ENCODE measurements at regions not wholly inside any gene's neighbourhood (a gene's known extent, or its start where the extent isn't known, plus 50 kb on each side); places are given as distances from the start of the nearest gene placed in this dataset.

GRCh38 chr10:64465653-64466052 is 944.5 kb downstream of the REEP3 start:
- DNase-seq (ENCODE audit: low spot score) = no peak
- Mint-ChIP-seq H3K4me3 (no peak overlapping the region), H3K9me3 (peaks cover 58% of the 10 kb centered on the region), H3K4me1 (peaks cover 2% of the 10 kb centered on the region; the same call in 2 of the 3 replicates), H3K27me3 (ENCODE audit: insufficient read depth, low read depth, poor library complexity) (peaks cover 6% of the 10 kb centered on the region), H3K27ac (no peak overlapping the region), H3K36me3 (ENCODE audit: low read depth) (peaks cover 40% of the 10 kb centered on the region)
- H3F3A ChIP-seq (replicated peaks; ENCODE audit: low read depth) = no peaks in the 10 kb centered on the region
- no peak overlapping the region for H3K4me2 ChIP-seq
- H3K9me2 ChIP-seq (ENCODE audit: insufficient read depth) = peaks cover 14% of the 10 kb centered on the region; the same call in 1 of the 2 replicates
- peaks cover 6% of the 10 kb centered on the region; the same call in 1 of the 2 replicates for H3K36me3 ChIP-seq (ENCODE audit: insufficient read depth)
- H3K27me3 ChIP-seq (ENCODE audit: insufficient read depth) = no peaks in the 10 kb centered on the region
- no peaks in the 10 kb centered on the region for H3K4me1 ChIP-seq (ENCODE audit: insufficient read depth)
- no peak overlapping the region for H3K27ac ChIP-seq (ENCODE audit: low read depth)
- H3K79me2 ChIP-seq (replicated peaks; ENCODE audit: insufficient read depth) = no peaks in the 10 kb centered on the region
- H2AFZ ChIP-seq = no peak overlapping the region
- no peak overlapping the region for H3K4me3 ChIP-seq
- ATAC-seq = no peak
- no peak for TF ChIP-seq ZNF114 (CRISPR knock-in tag; IDR thresholded peaks at IDR 0.05)
- no peak for TF ChIP-seq CTCF (conservative IDR thresholded peaks at IDR 0.05; ENCODE audit: low read depth in 2 of 2)
- no peak for TF ChIP-seq REST (IDR thresholded peaks at IDR 0.05; ENCODE audit: unreplicated experiment)
- no peak for TF ChIP-seq CREB1 (CRISPR knock-in tag; IDR thresholded peaks at IDR 0.05; ENCODE audit: low read depth)
- TF ChIP-seq, protein P1, sequence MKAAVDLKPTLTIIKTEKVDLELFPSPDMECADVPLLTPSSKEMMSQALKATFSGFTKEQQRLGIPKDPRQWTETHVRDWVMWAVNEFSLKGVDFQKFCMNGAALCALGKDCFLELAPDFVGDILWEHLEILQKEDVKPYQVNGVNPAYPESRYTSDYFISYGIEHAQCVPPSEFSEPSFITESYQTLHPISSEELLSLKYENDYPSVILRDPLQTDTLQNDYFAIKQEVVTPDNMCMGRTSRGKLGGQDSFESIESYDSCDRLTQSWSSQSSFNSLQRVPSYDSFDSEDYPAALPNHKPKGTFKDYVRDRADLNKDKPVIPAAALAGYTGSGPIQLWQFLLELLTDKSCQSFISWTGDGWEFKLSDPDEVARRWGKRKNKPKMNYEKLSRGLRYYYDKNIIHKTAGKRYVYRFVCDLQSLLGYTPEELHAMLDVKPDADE (IDR thresholded peaks at IDR 0.05) = no peak
- no peak for TF ChIP-seq POLR2AphosphoS5 (IDR thresholded peaks at IDR 0.05; ENCODE audit: low read depth)
- no peak for TF ChIP-seq EZH2phosphoT487 (IDR thresholded peaks at IDR 0.05; ENCODE audit: unreplicated experiment)
- no peak for TF ChIP-seq STAT1 (IDR thresholded peaks at IDR 0.05; ENCODE audit: unreplicated experiment)
- TF ChIP-seq NANOG (IDR thresholded peaks at IDR 0.05; ENCODE audit: borderline replicate concordance) = no peak
- no peak for TF ChIP-seq JUNB (IDR thresholded peaks at IDR 0.05; ENCODE audit: unreplicated experiment)
- no peak for TF ChIP-seq EZH2 (IDR thresholded peaks at IDR 0.05; ENCODE audit: low read depth, unreplicated experiment)
- TF ChIP-seq, protein P2, sequence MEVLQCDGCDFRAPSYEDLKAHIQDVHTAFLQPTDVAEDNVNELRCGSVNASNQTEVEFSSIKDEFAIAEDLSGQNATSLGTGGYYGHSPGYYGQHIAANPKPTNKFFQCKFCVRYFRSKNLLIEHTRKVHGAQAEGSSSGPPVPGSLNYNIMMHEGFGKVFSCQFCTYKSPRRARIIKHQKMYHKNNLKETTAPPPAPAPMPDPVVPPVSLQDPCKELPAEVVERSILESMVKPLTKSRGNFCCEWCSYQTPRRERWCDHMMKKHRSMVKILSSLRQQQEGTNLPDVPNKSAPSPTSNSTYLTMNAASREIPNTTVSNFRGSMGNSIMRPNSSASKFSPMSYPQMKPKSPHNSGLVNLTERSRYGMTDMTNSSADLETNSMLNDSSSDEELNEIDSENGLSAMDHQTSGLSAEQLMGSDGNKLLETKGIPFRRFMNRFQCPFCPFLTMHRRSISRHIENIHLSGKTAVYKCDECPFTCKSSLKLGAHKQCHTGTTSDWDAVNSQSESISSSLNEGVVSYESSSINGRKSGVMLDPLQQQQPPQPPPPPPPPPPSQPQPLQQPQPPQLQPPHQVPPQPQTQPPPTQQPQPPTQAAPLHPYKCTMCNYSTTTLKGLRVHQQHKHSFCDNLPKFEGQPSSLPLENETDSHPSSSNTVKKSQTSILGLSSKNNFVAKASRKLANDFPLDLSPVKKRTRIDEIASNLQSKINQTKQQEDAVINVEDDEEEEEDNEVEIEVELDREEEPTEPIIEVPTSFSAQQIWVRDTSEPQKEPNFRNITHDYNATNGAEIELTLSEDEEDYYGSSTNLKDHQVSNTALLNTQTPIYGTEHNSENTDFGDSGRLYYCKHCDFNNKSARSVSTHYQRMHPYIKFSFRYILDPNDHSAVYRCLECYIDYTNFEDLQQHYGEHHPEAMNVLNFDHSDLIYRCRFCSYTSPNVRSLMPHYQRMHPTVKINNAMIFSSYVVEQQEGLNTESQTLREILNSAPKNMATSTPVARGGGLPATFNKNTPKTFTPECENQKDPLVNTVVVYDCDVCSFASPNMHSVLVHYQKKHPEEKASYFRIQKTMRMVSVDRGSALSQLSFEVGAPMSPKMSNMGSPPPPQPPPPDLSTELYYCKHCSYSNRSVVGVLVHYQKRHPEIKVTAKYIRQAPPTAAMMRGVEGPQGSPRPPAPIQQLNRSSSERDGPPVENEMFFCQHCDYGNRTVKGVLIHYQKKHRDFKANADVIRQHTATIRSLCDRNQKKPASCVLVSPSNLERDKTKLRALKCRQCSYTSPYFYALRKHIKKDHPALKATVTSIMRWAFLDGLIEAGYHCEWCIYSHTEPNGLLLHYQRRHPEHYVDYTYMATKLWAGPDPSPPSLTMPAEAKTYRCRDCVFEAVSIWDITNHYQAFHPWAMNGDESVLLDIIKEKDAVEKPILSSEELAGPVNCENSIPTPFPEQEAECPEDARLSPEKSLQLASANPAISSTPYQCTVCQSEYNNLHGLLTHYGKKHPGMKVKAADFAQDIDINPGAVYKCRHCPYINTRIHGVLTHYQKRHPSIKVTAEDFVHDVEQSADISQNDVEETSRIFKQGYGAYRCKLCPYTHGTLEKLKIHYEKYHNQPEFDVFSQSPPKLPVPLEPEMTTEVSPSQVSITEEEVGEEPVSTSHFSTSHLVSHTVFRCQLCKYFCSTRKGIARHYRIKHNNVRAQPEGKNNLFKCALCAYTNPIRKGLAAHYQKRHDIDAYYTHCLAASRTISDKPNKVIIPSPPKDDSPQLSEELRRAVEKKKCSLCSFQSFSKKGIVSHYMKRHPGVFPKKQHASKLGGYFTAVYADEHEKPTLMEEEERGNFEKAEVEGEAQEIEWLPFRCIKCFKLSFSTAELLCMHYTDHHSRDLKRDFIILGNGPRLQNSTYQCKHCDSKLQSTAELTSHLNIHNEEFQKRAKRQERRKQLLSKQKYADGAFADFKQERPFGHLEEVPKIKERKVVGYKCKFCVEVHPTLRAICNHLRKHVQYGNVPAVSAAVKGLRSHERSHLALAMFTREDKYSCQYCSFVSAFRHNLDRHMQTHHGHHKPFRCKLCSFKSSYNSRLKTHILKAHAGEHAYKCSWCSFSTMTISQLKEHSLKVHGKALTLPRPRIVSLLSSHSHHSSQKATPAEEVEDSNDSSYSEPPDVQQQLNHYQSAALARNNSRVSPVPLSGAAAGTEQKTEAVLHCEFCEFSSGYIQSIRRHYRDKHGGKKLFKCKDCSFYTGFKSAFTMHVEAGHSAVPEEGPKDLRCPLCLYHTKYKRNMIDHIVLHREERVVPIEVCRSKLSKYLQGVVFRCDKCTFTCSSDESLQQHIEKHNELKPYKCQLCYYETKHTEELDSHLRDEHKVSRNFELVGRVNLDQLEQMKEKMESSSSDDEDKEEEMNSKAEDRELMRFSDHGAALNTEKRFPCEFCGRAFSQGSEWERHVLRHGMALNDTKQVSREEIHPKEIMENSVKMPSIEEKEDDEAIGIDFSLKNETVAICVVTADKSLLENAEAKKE (CRISPR knock-in tag; IDR thresholded peaks at IDR 0.05) = no peak
- no peak for TF ChIP-seq ZNF331 (CRISPR knock-in tag; IDR thresholded peaks at IDR 0.05; ENCODE audit: low read depth)
- no peaks in the 10 kb centered on the region for H4K20me1 ChIP-seq (replicated peaks; ENCODE audit: insufficient read depth)
